NK-92 treated with Interleukin-12 subunit alpha and Interleukin-12 subunit beta, amount 100 ng/mL, for 24 hours (cell line): ENCODE measurements at regions not wholly inside any gene's neighbourhood (a gene's known extent, or its start where the extent isn't known, plus 50 kb on each side); places are given as distances from the start of the nearest gene placed in this dataset.

Source experiments
- DNase-seq: peaks from one replicate; lab custom pipeline; 2025; lab: John Stamatoyannopoulos, UW

DNA sequence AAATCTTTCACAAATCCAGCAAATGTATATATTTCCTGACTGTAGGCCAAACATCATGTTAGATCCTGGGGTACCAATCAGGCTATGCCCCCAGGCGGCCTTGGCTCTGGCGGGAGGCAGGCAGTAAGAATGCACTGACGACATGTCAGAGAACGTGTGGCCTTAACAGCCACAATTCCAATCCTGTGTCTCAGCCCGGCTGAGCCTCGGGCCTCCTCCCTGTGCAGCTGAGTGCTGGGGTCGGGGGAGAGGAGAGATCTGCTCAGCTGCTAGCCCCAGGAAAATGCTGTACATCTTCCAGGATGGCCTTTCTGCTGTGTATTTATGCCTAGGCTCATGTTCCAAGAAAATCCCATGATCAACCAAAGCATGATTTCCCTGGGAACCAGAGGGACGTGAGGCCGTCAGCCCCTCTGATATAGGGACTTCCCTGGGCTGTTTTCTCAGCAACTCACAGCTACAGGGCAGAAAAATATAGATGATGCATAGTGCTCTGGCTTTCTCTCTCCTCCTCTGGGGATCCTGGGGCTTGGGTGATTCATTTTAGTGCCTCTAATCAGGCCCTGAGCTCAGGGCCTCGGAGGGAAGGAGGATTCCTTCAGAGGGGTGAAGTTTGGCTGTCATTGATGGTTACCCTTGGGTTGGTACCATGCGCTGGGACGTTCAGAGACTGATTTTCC, 604.0 kb downstream of the HS3ST4 start:
- DNase-seq: no peak

DNA sequence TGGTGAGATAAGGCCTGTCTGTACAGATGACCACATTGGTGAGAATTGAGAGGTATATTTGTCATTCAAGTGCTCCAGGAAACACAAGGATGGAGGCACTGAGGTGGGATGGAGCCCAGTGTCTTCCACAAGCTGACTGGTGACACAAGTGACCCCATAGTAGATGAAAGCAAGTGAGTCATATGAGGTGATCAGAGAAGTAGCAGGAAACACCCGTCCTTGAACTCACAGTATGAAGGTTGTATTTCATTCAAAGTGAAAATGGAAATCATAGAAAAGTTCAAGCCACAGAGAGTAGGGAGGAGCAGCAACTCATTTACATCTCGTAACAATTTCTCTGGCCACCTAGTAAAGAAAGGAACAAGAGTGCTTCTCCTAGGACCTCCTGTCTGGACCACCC, 609.8 kb downstream of the HS3ST4 start:
- no peak for DNase-seq

DNA sequence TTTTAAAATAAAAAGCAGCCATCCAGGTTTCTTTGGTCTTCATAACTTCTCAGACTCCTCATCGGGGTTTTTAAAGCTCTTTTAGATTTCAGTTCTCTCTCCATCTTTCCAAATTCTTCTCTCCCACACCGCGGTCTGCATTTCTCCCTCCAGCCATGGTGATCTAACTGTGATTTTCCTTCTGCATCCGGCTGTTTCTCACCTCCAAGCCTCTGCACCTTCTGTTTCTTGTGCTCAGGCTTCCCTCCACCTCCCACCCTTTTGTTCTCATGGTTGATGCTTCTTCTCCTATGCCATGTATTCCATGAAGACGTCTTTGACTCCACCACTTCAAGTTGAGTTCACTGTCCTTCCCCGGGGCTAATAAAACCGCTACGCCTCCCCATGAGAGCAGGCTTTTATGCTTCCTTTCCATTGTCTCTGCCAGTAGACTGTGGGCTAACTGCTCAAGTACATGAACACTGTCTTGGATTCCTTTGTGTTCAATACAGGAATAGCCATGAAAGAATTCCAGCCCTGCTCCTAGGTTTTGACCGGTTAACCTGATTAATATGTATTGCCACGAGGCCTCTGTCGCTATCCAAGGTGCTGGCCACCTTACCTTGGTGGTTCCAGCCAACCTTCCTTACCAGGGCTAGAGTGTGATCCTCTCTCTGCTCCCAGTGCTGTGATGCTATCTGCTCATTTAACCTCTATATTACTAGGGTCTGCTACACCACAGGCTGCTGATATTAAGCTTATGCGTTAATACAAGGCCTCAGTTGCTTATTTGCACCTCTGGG, 625.1 kb downstream of the HS3ST4 start:
- no peak for DNase-seq

DNA sequence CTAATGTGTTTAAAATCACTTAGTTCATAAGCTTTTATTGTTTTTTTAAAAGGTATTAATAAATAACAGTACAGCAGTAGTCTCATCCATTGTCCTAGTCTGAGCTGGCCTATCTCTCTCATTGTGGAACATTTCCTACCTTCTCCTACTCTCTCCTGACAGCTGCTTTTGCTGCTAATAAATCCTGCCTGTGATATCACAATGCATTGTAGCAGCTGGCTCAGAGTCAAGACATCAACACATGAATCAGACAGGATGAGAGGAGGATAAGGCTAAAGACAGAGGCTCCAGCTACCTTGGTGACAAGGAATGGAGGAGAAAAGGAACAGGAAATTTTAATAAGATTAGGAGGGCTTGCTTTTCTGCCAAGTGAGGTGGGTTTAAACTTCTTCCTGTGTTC, 626.1 kb downstream of the HS3ST4 start:
- no peak for DNase-seq

DNA sequence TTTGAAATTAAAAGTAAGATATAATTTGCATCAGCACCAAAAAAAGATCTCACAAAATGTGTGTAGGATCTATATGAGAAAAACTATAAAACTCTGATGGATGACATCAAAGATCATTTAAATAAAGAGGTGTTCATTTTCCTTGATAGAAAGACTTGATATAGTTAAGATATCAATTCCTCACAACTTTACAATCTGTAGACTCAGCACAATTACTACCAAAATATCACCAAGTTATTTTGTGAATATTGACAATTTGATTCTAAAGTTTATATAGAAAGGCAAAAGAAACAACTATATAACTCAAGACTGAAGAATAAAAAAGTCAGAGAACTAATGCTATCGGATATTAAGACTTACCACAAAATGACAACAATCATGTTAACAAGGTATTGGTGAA, 638.9 kb downstream of the HS3ST4 start:
- DNase-seq: no peak

DNA sequence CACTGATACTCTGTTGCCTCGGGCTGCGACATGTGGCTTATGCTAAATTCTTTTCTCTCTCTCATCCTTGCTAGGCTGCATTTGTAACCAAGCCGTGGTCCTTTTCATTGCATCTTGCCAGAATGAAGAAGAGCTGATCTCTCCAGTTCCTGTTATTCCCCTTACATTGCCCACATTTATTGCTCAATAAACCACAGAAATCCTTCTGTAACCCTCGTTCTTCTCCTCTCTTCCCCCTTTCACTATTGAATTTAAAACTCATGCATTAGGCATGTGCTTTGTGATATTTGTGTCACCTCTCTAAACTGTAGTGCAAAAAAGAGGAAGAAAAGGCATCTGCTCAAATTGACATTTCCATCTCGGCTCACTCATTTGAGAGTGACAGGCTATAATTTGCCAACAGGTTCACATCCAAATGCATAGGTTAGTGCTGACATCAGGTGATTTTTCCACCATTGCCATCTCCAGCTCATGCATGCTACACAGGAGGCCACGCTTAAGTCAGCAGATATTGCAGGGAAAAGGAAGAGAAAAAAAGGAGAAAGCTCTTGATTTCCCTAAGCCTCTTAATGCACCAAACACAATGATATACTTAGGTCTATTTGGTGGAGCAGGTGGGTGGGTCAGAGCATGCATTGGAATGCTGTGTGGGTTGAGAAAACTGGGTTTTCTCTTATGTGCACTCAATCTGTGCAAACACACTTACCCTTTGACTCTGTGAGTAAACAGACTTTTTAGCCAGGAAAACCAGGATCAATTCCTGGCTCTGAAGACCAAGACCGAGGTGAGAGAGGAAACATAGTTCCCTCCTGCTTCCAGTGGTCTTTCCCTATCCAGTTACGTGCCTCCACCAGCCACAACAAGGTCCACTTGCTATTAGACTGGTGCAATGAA, 642.7 kb downstream of the HS3ST4 start:
- DNase-seq: no peak

DNA sequence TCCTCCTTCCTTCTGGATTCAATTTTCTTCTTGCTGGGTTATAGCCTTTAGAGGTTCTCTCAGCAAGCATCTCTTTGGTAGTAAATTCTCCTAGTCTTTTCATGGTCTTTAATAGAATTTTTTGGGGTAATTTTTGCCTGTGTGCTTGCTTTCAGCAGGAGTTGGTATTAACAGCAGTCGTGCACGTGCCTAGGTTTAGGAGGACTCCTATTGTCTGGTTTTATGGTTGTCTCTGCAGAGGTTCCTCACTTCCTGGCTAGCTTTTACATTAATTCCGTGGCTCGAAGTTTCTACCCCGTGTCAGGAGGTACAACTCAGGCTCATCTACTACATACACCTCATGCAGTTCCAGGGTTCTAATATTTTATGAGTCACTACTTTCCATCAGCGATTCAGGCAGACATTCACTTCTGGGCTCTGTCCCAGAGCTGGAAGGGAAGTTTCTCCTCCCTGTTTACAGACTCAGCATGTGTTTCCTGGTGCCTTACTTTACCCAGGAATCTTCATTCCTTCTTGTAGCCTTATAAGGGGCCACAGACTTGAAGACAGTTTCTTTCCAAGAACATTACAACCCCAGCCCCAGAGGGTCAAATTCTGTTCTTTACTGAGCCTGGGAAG, 643.6 kb downstream of the HS3ST4 start:
- no peak for DNase-seq

DNA sequence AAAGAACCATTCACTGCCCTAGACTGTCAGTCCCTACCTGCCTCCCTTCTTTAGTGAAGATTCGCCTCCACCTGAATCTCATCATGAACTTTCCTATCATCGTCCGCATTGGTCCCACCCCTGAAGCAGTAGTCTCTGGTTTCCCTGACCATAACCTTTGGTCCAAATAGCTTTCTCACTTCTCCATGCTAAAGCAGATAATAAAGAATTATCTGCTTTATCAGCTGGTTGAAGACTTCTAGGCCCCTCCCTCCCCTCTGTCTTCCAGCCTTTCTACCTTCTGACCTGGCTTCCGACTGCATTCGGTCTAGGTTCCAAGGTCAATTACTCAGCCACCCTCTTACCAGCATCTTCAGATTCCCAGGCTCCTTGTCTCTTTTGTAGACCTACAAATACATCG, 650.9 kb downstream of the HS3ST4 start:
- no peak for DNase-seq

DNA sequence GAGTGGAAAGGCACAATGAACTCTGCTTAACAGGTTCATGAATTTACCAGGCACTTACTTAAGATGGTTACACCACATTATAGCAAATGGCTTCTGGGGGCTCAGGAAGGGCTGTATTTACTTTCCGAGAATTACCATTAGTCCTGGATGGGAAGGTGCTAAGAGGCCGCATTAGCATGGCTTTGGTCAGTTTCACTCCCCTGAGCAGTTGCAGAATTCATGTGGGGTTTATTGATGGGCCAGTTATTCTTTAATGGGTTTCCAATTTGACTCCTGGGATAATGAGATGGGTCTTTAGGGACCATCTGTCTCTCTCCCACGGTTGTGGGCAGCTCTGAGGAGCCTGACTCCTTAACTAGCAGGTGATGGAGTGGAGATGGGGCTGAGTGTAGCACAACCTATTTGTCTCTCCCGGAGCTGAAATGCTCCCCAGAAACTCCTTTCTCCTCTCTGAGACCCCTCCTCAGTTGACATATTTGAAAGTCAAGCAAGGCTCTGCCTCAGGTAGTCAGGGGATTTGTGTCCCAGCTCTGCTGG, 652.5 kb downstream of the HS3ST4 start:
- DNase-seq: no peak

DNA sequence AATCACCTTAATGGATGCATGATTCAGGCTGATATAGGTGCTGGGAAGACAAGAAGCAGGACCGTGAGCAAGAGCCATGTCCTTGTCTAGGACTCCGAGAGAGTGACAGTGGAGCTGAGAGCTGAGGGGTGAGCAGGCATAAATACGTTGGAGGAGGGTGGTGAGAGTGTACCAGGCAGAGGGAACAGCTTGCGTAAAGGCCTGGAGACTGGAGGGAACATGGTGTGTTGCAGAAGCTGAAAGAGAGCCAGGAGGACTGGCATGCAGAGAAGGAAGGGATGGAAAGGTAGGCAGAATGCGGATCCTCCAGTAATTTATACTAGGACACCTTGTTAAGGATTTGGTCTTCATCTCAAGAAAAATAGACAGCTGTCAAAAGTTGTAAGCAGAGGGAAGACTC, 653.2 kb downstream of the HS3ST4 start:
- DNase-seq: no peak

DNA sequence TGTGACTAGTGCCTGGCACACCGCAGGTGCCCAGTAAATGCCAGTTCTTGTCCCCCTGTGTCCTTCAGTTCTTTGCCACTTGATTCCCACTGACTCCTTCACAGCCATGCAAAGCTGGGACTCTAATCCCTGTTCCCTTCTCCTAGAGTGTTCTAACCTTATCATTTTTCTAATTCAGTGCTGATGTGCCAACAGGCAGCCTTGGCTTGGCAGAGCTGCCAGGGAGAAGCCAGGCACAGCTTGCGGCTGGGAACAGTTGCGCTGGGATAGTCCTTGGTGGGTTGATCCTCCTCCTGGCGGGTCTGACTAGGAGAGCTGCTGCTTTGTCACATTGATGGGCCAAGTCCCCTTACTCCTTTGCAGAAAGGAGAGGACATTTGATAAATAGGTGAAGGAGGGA, 654.2 kb downstream of the HS3ST4 start:
- no peak for DNase-seq

DNA sequence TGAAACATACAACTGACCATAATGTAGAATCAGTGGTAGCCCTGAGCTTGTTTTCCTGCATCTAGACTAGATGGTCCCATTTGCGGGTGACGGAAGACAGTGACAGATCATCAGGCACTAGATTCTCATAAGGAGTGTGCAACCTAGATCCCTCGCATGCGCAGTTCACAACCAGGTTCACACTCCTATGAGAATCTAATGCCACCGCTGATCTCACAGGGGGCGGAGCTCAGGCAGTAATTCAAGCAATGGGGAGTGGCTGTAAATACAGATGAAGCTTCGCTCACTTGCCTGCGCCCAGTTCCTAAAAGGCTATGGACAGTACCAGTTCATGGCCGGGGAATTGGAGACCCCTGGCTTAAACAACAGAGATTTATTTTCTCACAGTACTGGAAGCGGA, 656.3 kb downstream of the HS3ST4 start:
- no peak for DNase-seq

DNA sequence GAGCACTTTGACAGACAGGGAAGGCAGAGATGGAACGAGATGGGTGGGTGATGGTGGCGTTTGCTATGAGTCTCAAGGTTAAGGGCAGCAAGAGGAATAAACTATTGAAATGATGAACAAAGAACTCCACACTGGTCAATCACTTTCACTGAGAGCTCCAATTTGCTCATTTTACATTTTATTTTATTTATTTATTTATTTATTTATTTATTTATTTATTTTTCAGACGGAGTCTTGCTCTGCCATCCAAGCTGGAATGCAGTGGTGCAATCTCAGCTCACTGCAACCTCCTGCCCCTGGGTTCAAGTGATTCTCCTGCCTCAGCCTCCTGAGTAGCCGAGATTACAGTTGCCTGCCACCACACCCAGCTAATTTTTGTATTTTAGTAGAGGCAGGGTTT, 669.1 kb downstream of the HS3ST4 start:
- DNase-seq: no peak

DNA sequence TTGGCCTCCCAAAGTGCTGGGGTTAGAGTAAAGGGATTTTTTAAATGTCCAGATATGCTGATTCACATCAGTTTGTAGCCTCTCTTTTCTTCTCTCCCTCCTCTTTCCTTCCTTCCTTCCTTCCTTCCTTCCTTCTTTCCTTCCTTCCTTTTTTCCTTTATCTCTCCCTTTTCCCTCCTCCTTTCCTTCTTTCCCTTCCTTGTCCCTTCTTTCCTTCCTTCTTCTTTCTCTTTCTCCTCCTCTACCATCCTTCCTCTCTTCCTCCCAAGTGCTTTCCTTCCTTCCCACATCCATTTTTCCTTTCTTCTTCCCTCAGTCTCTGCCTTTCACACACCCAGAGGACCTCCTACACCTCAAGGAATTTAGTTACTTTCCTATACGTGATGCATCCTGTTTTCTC, 671.8 kb downstream of the HS3ST4 start:
- no peak for DNase-seq

DNA sequence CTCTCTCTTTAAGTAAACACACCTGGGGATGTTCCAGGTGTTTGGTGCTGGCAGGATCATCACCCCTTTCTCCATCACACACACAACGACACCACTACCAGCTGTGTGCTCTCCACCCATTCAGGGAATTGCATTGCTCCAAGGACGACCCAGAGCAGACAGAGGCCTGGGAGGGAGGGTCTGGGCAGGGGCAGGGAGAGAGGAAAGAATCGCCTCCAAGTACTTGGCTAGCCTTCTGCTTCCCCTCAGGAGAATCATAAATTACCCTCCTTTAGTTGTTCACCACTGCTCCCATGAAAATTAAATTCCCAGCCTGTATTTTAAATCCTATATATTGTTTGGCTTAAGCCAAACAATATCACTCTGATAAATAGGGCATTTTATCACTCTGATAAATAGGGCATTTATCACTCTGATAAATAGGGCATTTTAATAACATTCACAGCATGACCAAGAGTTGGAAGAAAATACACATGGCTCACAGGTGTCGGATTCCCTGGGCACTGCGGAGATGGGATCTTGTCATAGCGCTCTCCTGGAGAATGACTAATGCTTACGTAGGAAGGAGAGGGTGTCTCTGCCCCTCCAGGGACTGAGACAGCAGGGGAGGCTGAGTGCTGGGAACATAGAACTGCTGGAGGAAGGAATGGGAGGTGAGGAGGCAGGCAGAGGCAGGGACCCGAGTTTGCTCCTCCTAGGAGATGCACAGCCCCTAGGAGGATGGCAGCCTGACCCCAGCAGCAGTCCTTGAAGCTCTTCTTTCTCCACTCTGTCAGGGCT, 673.6 kb downstream of the HS3ST4 start:
- DNase-seq: no peak

DNA sequence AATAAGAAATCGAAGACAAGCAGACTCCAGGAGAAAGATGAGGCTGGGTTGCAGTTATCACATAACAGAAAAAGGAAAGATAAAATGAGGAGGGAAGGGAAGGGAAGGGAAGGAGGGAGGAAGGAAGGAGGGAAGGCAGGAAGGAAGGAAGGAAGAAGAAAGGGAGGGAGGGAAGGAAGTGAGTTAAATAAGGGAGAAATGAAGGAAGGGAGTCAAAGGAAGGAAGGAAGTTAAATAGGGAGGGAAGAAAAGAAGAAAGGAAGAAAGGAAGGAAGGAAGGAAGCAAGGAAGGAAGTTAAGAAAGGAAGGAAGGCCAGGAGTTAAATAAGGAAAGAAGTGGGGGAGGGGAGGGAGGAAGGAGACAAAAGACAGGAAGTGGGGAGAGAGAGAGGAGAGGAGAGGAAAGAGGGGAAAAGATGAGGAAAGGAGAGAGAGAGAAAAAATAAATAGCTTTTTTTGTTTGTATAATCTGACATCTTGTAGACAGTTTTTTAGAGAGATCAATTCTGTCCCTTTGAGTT, 679.6 kb downstream of the HS3ST4 start:
- no peak for DNase-seq

DNA sequence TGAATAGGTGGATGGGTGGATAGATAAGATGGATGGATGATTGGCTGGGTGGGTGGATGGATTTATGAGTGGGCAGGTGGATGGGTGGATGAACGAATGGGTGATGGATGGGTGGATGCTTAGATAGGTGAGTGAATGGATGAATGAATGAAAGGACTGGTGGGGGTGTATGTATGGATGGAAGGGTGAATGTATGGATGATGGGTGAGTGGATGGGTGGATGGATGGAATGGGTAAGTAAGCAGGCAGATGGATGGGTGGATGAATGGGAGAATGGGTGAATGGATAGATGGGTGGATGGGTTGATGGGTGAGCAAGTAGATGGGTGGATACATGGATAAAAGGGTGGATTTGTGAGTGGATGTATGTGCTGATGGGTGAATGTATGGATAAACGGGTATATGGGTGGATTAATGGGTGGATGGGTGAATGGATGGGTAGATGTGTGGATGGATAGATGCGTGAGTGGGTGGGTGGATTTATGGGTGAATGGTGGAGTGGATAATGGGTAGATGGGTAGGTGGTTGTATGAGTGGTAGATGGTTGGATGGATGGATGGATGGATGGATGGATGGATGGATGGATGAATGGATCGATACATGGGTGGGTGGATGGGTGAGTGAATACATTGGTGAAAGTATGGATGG, 682.6 kb downstream of the HS3ST4 start:
- no peak for DNase-seq

DNA sequence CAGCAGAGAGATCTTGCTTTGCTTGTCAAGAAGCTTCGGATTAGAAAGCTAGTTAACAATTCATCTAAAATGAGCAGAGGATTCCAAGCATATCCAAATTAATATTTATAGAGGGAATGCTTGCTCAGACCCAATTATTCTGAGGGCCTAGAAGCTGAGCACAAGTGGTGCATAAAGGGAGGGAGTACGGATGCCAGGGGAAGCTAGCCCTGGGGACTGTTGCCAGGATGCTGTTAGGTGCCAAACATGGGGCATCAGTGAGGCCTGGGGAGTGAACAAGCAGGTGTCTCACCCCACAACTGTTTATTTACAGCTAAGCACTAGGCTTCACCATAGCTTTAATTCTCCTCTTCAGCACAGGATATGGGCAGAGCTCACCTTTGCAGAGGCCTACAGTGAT, 684.1 kb upstream of the C16orf82 start:
- no peak for DNase-seq

DNA sequence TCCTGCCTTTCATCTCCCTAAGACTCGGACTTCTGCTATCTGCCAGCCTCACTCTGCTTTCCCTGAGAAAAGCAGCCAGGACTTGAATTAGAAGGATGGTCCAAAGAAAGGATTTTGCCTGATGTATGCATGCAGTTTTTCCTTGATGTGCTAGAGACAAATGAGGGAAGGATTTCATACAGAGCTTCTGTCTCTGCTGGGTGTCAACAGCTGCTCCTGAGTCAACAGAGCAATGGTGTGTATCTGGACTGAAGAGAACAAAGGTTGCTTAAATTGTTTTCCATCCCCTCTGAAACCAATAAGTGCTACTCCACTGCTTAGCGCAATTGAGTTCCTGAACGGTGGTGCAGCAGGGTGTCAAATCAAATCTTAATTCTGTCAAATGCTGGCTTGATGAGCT, 680.6 kb upstream of the C16orf82 start:
- no peak for DNase-seq

DNA sequence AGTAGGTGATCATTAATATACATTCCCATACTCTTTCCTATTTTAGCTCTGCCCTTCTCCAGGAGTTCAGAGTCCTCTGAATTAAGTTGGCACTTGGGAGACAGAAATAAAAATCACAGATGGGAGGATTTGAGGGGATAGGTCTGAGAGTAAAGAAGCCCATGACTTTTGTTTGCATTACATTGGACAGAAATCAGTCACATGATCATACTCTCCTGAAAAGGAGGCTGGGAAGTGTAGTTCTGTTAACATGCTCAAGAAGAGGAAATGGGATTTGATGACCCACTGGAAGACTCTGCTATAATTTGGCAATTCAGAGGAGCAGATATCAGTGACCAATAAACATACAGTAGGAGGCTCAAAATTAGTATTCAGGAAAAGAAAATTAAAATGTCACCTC, 674.9 kb upstream of the C16orf82 start:
- no peak for DNase-seq

DNA sequence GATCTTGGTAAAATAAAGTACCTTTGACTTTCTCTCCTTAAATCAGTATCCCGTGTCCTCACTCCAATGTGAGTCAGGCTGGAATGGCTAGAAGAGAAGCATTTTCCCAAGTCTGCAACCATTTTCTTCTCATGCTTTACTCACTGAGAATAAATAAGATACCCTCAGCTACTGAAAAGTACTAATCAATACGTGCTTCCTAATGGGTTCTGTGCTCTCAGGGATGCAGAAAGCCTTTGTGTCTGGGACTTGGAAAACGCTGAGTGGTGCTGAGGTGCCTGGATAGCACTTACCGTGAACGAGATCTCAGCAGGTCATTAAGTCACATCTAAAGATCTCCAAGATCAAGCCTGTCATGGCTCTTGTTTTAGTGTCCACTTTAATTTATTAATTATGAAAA, 672.3 kb upstream of the C16orf82 start:
- no peak for DNase-seq
